Activated B cell treated with CpG ODN at 0.5 μM for 24 hours (primary cell): ENCODE measurements at regions not wholly inside any gene's neighbourhood (a gene's known extent, or its start where the extent isn't known, plus 50 kb on each side); places are given as distances from the start of the nearest gene placed in this dataset.

Source experiments
- ATAC-seq: fragments of 200-7000 bp; cut with Tn5 transposase; one replicate; pipeline ENCODE4 v1.10.0; 2021; ENCODE audit warnings: low read depth, mild to moderate bottlenecking, moderate library complexity
- CTCF ChIA-PET: fragments of 350-600 bp; sonication (Branson Sonifier 250); formaldehyde crosslinking; loops from one replicate; lab custom pipeline; 2021; ENCODE audit warnings: antibody characterized with exemption; lab: Charles Lee
- POLR2A ChIA-PET: fragments of 350-600 bp; sonication (Branson Sonifier 250); formaldehyde crosslinking; loops from one replicate; lab custom pipeline; 2021; ENCODE audit warnings: antibody characterized with exemption; lab: Charles Lee
- DNase-seq: peaks from one replicate; pipeline ENCODE4 v3.0.0; 2022
- H3K27ac Mint-ChIP-seq: one replicate; pipeline ENCODE4 v1.8.0; 2020; ENCODE audit warnings: mixed read lengths
- H3K27me3 Mint-ChIP-seq: one replicate; pipeline ENCODE4 v1.8.0; 2021; ENCODE audit warnings: mixed read lengths
- H3K36me3 Mint-ChIP-seq: one replicate; pipeline ENCODE4 v1.8.0; 2021; ENCODE audit warnings: low read depth, mixed read lengths
- H3K4me1 Mint-ChIP-seq: one replicate; pipeline ENCODE4 v1.8.0; 2021; ENCODE audit warnings: mixed read lengths
- H3K4me3 Mint-ChIP-seq: one replicate; pipeline ENCODE4 v1.8.0; 2020; ENCODE audit warnings: mild to moderate bottlenecking, mixed read lengths
- H3K9me3 Mint-ChIP-seq: one replicate; pipeline ENCODE4 v1.8.0; 2020; ENCODE audit warnings: mixed read lengths
- CTCF ChIP-seq: fragments of 200-600 bp; IDR thresholded peaks from one replicate; pipeline ENCODE4 v1.8.0; 2022; ENCODE audit warnings: antibody characterized with exemption, mild to moderate bottlenecking
- intact Hi-C: fragments of 100-400 bp; cut with micrococcal nuclease; formaldehyde crosslinking; loops from one replicate; pipeline ENCODE4 v1.15.1; 2024

- CTCF ChIA-PET: no interaction called here
- no peak overlapping the region for H3K4me3 Mint-ChIP-seq
- no peaks in the 10 kb centered on the region for H3K36me3 Mint-ChIP-seq
- DNase-seq (no peak), ATAC-seq (no peak)
- intact Hi-C loops: no loop called here
- POLR2A ChIA-PET: no interaction called here
- H3K27me3 Mint-ChIP-seq: peaks cover 7% of the 10 kb centered on the region
- no peaks in the 10 kb centered on the region for H3K4me1 Mint-ChIP-seq
- peaks cover 9% of the 10 kb centered on the region for H3K9me3 Mint-ChIP-seq
- no peak overlapping the region for H3K27ac Mint-ChIP-seq
- TF ChIP-seq CTCF: no peak
These were observed 84.5 kb upstream of the FAM20C start for GRCh38 chr7:107907-108306.

GRCh38 chr7:109094-109493, 83.3 kb upstream of the FAM20C start:
- H3K27me3 Mint-ChIP-seq: peaks cover 7% of the 10 kb centered on the region
- H3K36me3 Mint-ChIP-seq: no peaks in the 10 kb centered on the region
- H3K4me1 Mint-ChIP-seq: no peaks in the 10 kb centered on the region
- H3K4me3 Mint-ChIP-seq: no peak overlapping the region
- no peak for TF ChIP-seq CTCF
- ATAC-seq: no peak
- intact Hi-C loops: no loop called here
- CTCF ChIA-PET: no interaction called here
- POLR2A ChIA-PET: no interaction called here
- H3K9me3 Mint-ChIP-seq: peaks cover 14% of the 10 kb centered on the region
- no peak for DNase-seq
- H3K27ac Mint-ChIP-seq: no peak overlapping the region

- CTCF ChIA-PET: no interaction called here
- Mint-ChIP-seq H3K27ac (no peak overlapping the region), H3K27me3 (peaks cover 5% of the 10 kb centered on the region), H3K9me3 (peaks cover 21% of the 10 kb centered on the region), H3K4me1 (no peaks in the 10 kb centered on the region), H3K4me3 (no peak overlapping the region), H3K36me3 (no peaks in the 10 kb centered on the region)
- no peak for TF ChIP-seq CTCF
- intact Hi-C loops: no loop called here
- POLR2A ChIA-PET: no interaction called here
- ATAC-seq: no peak
- DNase-seq: no peak
These were observed 82.3 kb upstream of the FAM20C start for GRCh38 chr7:109898-110556.

GRCh38 chr7:110557-111232, 81.7 kb upstream of the FAM20C start:
- H3K27ac Mint-ChIP-seq: no peak overlapping the region
- H3K4me1 Mint-ChIP-seq: no peaks in the 10 kb centered on the region
- no peak overlapping the region for H3K4me3 Mint-ChIP-seq
- ATAC-seq (no peak), DNase-seq (no peak)
- H3K9me3 Mint-ChIP-seq: peaks cover 21% of the 10 kb centered on the region
- intact Hi-C loops: no loop called here
- H3K36me3 Mint-ChIP-seq: no peaks in the 10 kb centered on the region
- CTCF ChIA-PET: no interaction called here
- TF ChIP-seq CTCF: no peak
- H3K27me3 Mint-ChIP-seq: peaks cover 6% of the 10 kb centered on the region
- POLR2A ChIA-PET: no interaction called here

GRCh38 chr7:111591-111990, 80.8 kb upstream of the FAM20C start:
- Mint-ChIP-seq H3K9me3 (peaks cover 21% of the 10 kb centered on the region), H3K36me3 (no peaks in the 10 kb centered on the region), H3K27me3 (peaks cover 12% of the 10 kb centered on the region), H3K27ac (no peak overlapping the region), H3K4me3 (no peak overlapping the region), H3K4me1 (no peaks in the 10 kb centered on the region)
- intact Hi-C loops: no loop called here
- CTCF ChIA-PET: no interaction called here
- TF ChIP-seq CTCF: no peak
- no peak for DNase-seq
- no peak for ATAC-seq
- POLR2A ChIA-PET: no interaction called here
